ENCODE measurements at regions not wholly inside any gene's neighbourhood (a gene's known extent, or its start where the extent isn't known, plus 50 kb on each side); places are given as distances from the start of the nearest gene placed in this dataset.

GRCh38 chr11:80167766-80168165, 726.9 kb upstream of the TENM4 start:
- no peak for TF ChIP-seq CTCF (conservative IDR thresholded peaks at IDR 0.05; ENCODE audit: low read length)
- no peak for TF ChIP-seq EZH2phosphoT487 (IDR thresholded peaks at IDR 0.05; ENCODE audit: borderline replicate concordance, low read depth, low read length)
